Endodermal cell (in vitro differentiated cells): ENCODE measurements at regions not wholly inside any gene's neighbourhood (a gene's known extent, or its start where the extent isn't known, plus 50 kb on each side); places are given as distances from the start of the nearest gene placed in this dataset.
"Not testable (repeated sequence)": the region's sequence is repeated elsewhere in the genome, so short reads cannot be mapped to it uniquely, and the experiment has no call there.

ENCODE experiments used
- DNase-seq: peaks from one replicate; pipeline ENCODE4 v3.0.0-alpha.2; 2017
- H3K27ac ChIP-seq: 2 replicates; pipeline ENCODE4 v1.5.1; 2013; ENCODE audit warnings: mild to moderate bottlenecking, low read depth, low read length, moderate library complexity
- H3K27me3 ChIP-seq: 2 replicates; pipeline ENCODE4 v1.6.1; 2013; ENCODE audit warnings: mild to moderate bottlenecking, low read length, moderate library complexity; ENCODE audit not compliant: insufficient read depth, control insufficient read depth, poor library complexity, severe bottlenecking
- H3K36me3 ChIP-seq: 2 replicates; pipeline ENCODE4 v1.7.0; 2013; ENCODE audit warnings: mild to moderate bottlenecking, low read length, moderate library complexity; ENCODE audit not compliant: control insufficient read depth, insufficient read depth
- H3K4me1 ChIP-seq: one replicate; pipeline ENCODE4 v1.7.0; 2013; ENCODE audit warnings: low read length; ENCODE audit not compliant: control insufficient read depth, insufficient read depth
- H3K4me3 ChIP-seq: 2 replicates; pipeline ENCODE4 v1.5.1; 2013; ENCODE audit warnings: mild to moderate bottlenecking, low read length, moderate library complexity
- H3K9ac ChIP-seq: 2 replicates; pipeline ENCODE4 v1.6.1; 2013; ENCODE audit warnings: mild to moderate bottlenecking, low read length, moderate library complexity; ENCODE audit not compliant: poor library complexity, severe bottlenecking; ENCODE audit errors: extremely low read depth
- H3K9me3 ChIP-seq: 2 replicates; pipeline ENCODE4 v1.6.1; 2013; ENCODE audit warnings: mild to moderate bottlenecking, low read length, moderate library complexity; ENCODE audit not compliant: control insufficient read depth
- H3K27ac Mint-ChIP-seq: 2 replicates; pipeline ENCODE4 v1.8.0; 2020; ENCODE audit warnings: mixed read lengths
- H3K27me3 Mint-ChIP-seq: 2 replicates; pipeline ENCODE4 v1.8.0; 2021; ENCODE audit warnings: mild to moderate bottlenecking, mixed read lengths; ENCODE audit not compliant: insufficient read depth
- H3K36me3 Mint-ChIP-seq: 2 replicates; pipeline ENCODE4 v1.8.0; 2020; ENCODE audit warnings: low read depth, mixed read lengths
- H3K4me1 Mint-ChIP-seq: 2 replicates; pipeline ENCODE4 v1.8.0; 2020; ENCODE audit warnings: mixed read lengths
- H3K4me3 Mint-ChIP-seq: 2 replicates; pipeline ENCODE4 v1.8.0; 2020; ENCODE audit warnings: mild to moderate bottlenecking, moderate library complexity, mixed read lengths
- H3K9me3 Mint-ChIP-seq: 2 replicates; pipeline ENCODE4 v1.8.0; 2020; ENCODE audit warnings: mild to moderate bottlenecking, mixed read lengths
- WGBS, 2 experiments: methylation state at CpG; one replicate each; pipeline versions ENCODE4 v1.1.5 to v1.1.7; 2013; ENCODE audit warnings: missing lambda C conversion rate in 2 of 2, mixed read lengths in 1 of 2; ENCODE audit not compliant: insufficient coverage in 1 of 2, insufficient read length in 1 of 2; 5-methylcytosine and 5-hydroxymethylcytosine counted together
- TF ChIP-seq, protein P1 (sequence below): fragments of 200-600 bp; sonication (generic); conservative IDR thresholded peaks from 2 replicates; pipeline ENCODE4 v1.5.0; 2021; ENCODE audit warnings: antibody characterized with exemption, mild to moderate bottlenecking

DNA sequence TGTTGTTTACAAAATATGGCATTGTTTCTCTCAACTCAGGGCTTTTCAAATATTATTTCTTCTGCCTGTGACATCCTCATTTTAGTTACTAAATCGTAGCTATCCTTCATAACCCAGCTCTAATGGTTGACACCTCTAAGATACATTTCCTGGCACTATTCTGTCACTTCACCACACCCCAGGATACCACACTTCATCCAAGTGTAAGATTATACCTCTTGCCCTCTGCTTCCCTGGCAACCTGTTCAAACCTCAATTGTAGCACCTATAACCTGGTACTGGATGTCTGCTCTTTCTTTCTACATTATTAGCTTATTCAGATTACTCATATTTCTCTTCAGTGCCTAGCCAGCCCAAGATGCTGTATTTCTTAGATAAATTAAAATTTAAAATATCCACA is 175.7 kb upstream of the SPIN4 start:
- peaks cover 8% of the 10 kb centered on the region for H3K36me3 Mint-ChIP-seq
- no peaks in the 10 kb centered on the region for H3K27me3 ChIP-seq
- H3K27ac Mint-ChIP-seq, result no peak overlapping the region
- no peak overlapping the region for H3K4me3 Mint-ChIP-seq
- H3K9me3 ChIP-seq, result no peaks in the 10 kb centered on the region
- 83 to 96% methylated on average over 1 of the region's 1 CpG for WGBS, 2 experiments
- no peak overlapping the region for H3K9ac ChIP-seq
- TF ChIP-seq, protein P1, sequence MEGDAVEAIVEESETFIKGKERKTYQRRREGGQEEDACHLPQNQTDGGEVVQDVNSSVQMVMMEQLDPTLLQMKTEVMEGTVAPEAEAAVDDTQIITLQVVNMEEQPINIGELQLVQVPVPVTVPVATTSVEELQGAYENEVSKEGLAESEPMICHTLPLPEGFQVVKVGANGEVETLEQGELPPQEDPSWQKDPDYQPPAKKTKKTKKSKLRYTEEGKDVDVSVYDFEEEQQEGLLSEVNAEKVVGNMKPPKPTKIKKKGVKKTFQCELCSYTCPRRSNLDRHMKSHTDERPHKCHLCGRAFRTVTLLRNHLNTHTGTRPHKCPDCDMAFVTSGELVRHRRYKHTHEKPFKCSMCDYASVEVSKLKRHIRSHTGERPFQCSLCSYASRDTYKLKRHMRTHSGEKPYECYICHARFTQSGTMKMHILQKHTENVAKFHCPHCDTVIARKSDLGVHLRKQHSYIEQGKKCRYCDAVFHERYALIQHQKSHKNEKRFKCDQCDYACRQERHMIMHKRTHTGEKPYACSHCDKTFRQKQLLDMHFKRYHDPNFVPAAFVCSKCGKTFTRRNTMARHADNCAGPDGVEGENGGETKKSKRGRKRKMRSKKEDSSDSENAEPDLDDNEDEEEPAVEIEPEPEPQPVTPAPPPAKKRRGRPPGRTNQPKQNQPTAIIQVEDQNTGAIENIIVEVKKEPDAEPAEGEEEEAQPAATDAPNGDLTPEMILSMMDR, result no peak
- no peak for DNase-seq
- H3K27me3 Mint-ChIP-seq, result no peaks in the 10 kb centered on the region
- H3K4me3 ChIP-seq, result no peak overlapping the region
- no peaks in the 10 kb centered on the region for H3K36me3 ChIP-seq
- H3K9me3 Mint-ChIP-seq, result peaks cover 64% of the 10 kb centered on the region
- H3K4me1 Mint-ChIP-seq, result no peaks in the 10 kb centered on the region
- no peak overlapping the region for H3K27ac ChIP-seq
- no peaks in the 10 kb centered on the region for H3K4me1 ChIP-seq

DNA sequence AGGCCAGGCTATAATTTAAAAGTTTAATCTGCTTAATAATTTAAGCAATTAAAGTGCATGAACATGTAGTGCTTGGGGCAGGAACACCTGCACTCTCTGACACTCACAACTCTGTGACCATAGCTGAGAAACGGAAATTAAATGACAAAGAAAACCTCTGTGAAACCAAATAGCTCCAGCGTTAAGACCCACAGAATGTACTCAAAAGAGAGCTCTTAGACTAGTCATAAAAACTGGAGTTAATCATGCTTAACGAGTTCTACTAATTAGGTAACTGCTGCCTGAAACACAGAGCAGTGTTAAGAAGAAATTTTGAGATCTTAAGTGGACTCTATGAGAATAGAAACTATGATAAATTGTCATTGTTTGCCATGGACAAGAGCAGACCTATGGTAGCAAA is 174.4 kb upstream of the SPIN4 start:
- no peaks in the 10 kb centered on the region for H3K4me1 Mint-ChIP-seq
- H3K36me3 ChIP-seq, result no peaks in the 10 kb centered on the region
- DNase-seq, result no peak
- H3K4me1 ChIP-seq, result no peaks in the 10 kb centered on the region
- H3K9me3 ChIP-seq, result no peaks in the 10 kb centered on the region
- H3K4me3 Mint-ChIP-seq, result no peak overlapping the region
- no peaks in the 10 kb centered on the region for H3K27me3 ChIP-seq
- no peaks in the 10 kb centered on the region for H3K27me3 Mint-ChIP-seq
- H3K27ac ChIP-seq, result no peak overlapping the region
- WGBS, 2 experiments, result 73 to 86% methylated on average over 1 to 3 of the region's 3 CpGs
- H3K9ac ChIP-seq, result no peak overlapping the region
- no peak overlapping the region for H3K4me3 ChIP-seq
- peaks cover 8% of the 10 kb centered on the region for H3K36me3 Mint-ChIP-seq
- TF ChIP-seq, protein P1, result no peak
- peaks cover 60% of the 10 kb centered on the region for H3K9me3 Mint-ChIP-seq
- H3K27ac Mint-ChIP-seq, result no peak overlapping the region

DNA sequence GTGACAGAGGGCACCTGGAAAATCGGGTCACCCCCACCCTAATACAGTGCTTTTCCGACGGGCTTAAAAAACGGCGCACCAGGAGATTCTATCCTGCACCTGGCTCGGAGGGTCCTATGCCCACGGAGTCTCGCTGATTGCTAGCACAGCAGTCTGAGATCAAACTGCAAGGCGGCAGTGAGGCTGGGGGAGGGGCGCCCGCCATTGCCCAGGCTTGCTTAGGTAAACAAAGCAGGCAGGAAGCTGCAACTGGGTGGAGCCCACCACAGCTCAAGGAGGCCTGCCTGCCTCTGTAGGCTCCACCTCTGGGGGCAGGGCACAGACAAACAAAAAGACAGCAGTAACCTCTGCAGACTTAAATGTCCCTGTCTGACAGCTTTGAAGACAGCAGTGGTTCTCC is 168.2 kb upstream of the SPIN4 start:
- not testable (repeated sequence) for H3K27ac ChIP-seq, H3K4me1 ChIP-seq, DNase-seq, H3K4me1 Mint-ChIP-seq, H3K27me3 Mint-ChIP-seq, H3K9ac ChIP-seq, H3K36me3 Mint-ChIP-seq, H3K36me3 ChIP-seq, H3K4me3 ChIP-seq, H3K27me3 ChIP-seq, H3K27ac Mint-ChIP-seq, H3K4me3 Mint-ChIP-seq, H3K9me3 ChIP-seq
- WGBS, 2 experiments, result 47 to 60% methylated on average over 3 to 6 of the region's 11 CpGs
- peaks cover 41% of the 10 kb centered on the region for H3K9me3 Mint-ChIP-seq

DNA sequence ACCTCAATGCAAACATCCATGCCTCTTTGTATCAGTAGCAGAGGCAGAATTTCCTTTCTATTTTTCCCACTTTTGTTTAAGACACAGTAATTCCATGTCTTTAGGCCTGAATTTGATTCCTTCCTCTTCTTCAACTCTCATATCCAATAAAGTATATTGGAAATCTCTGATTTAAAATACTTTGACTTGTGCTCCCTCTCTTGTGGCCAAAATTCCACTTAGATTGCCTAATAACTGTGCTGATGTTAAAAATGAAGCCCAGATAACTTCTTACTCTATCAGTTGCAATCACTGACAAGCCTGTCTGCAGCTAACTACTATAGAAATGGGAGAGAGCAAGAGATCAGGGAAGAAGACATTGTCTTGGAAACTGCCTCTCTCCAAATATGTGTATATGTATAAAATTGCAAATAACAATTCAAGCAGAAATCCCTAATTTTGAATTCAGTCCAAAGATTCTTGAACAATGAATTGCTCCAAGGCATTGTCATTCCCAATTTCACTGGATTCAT is 163.5 kb upstream of the SPIN4 start:
- H3K36me3 Mint-ChIP-seq, result peaks cover 3% of the 10 kb centered on the region
- H3K36me3 ChIP-seq, result no peaks in the 10 kb centered on the region
- no peak for DNase-seq

More for the DNA sequence above, 163.5 kb upstream of the SPIN4 start:
- Mint-ChIP-seq H3K4me3 (no peak overlapping the region), H3K9me3 (peaks cover 17% of the 10 kb centered on the region), H3K4me1 (no peaks in the 10 kb centered on the region), H3K27ac (no peak overlapping the region), H3K27me3 (no peaks in the 10 kb centered on the region)
- no peak overlapping the region for H3K27ac ChIP-seq
- H3K9me3 ChIP-seq, result no peaks in the 10 kb centered on the region
- TF ChIP-seq, protein P1, result no peak
- no peaks in the 10 kb centered on the region for H3K4me1 ChIP-seq
- no peaks in the 10 kb centered on the region for H3K27me3 ChIP-seq
- H3K9ac ChIP-seq, result no peak overlapping the region
- H3K4me3 ChIP-seq, result no peak overlapping the region
